ENCODE measurements at regions not wholly inside any gene's neighbourhood (a gene's known extent, or its start where the extent isn't known, plus 50 kb on each side); places are given as distances from the start of the nearest gene placed in this dataset.
A peak's percentile ranks its signal among the peaks of the same experiment; 100 is the strongest.

DNA sequence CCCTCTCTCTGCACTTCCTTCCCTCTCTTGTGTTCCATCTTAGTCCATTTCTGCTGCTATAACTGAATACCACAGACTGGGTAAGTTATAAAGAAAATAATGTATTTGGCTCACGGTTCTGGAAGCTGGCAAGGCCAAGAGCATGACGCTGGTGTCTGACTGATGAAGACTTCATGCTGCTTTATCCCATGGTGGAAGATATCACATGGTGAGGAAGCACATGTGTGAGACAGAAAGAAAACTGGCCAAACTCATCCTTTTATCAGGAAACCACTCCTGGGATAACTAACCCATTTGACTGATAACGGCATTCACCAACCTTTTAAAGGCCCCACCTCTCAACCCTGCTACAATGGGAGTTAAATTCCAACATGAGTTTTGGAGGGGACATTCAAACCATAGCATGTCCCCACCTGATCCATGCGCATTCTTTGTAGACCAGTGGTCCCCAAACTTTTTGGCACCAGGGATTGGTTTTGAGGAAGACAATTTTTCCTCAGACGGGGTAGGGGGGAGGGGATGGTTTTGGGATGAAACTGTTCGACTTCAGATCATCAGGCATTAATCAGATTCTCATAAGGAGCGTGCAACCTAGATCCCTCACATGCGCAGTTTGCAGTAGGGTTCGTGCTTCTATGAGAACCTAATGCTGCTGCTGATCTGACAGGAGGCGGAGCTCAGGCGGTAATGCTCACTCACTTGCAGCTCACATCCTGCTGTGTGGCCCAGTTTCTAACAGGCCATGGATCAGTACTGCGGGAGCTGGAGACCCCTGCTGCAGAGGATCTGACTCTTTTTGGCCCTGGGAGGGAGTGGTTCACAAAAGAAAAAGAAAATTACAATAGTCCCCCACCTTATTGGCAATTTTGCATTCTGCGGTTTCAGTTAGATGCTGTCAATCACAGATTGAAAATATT lies 61.6 kb upstream of the SMOX start:
- no peak overlapping the region for H3K4me3 ChIP-seq (ENCODE audit: low read depth, low read length)
- DNase-seq (ENCODE audit: low read depth) = no peak
- TF ChIP-seq, protein P1, sequence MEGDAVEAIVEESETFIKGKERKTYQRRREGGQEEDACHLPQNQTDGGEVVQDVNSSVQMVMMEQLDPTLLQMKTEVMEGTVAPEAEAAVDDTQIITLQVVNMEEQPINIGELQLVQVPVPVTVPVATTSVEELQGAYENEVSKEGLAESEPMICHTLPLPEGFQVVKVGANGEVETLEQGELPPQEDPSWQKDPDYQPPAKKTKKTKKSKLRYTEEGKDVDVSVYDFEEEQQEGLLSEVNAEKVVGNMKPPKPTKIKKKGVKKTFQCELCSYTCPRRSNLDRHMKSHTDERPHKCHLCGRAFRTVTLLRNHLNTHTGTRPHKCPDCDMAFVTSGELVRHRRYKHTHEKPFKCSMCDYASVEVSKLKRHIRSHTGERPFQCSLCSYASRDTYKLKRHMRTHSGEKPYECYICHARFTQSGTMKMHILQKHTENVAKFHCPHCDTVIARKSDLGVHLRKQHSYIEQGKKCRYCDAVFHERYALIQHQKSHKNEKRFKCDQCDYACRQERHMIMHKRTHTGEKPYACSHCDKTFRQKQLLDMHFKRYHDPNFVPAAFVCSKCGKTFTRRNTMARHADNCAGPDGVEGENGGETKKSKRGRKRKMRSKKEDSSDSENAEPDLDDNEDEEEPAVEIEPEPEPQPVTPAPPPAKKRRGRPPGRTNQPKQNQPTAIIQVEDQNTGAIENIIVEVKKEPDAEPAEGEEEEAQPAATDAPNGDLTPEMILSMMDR (IDR thresholded peaks at IDR 0.05; ENCODE audit: low read depth, low read length, missing control alignments) = no peak

DNA sequence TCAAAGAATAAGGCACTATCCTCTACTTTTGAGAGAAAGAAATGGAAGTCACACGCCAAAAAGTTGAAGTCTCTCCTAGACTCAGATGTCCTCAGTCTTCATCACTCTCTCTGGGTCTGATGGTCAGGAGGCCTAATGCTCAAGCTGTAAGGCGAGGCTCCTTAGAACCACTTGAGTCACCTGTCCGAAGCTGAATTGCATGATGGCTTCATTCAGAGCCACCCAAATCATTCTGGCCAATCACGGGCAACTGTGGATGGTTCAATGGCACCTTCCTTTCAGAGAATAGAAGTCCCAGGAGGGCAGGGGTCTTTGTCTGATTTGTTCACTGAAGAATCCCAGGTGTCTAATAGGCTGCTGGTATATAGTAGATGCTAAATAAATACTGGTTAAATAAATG lies 63.9 kb upstream of the SMOX start:
- H3K4me3 ChIP-seq (ENCODE audit: low read depth, low read length) = no peak overlapping the region
- DNase-seq (ENCODE audit: low read depth) = no peak
- TF ChIP-seq, protein P1 (IDR thresholded peaks at IDR 0.05; ENCODE audit: low read depth, low read length, missing control alignments) = no peak

DNA sequence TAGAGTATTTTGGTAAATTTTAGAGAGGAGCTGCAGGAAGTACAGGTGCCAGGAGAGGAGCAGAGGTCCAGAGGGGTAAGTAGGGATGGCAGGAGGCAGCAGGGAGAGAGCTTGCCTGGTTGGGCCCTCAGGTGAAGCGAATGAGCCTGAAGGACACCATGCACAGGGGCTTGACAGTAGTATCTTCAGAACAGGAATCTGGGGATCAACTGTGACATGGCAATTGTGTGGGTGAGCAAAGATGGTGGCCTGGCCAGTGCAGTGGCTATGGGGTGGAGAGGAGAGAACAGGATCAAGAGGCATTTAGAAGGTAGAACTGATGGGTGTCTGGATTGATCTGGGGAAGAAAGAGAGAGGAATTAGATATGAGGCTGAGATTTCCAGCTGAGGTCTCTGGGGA lies 64.5 kb upstream of the SMOX start:
- TF ChIP-seq, protein P1 (IDR thresholded peaks at IDR 0.05; ENCODE audit: low read depth, low read length, missing control alignments) = no peak
- DNase-seq (ENCODE audit: low read depth) = no peak
- H3K4me3 ChIP-seq (ENCODE audit: low read depth, low read length) = no peak overlapping the region

DNA sequence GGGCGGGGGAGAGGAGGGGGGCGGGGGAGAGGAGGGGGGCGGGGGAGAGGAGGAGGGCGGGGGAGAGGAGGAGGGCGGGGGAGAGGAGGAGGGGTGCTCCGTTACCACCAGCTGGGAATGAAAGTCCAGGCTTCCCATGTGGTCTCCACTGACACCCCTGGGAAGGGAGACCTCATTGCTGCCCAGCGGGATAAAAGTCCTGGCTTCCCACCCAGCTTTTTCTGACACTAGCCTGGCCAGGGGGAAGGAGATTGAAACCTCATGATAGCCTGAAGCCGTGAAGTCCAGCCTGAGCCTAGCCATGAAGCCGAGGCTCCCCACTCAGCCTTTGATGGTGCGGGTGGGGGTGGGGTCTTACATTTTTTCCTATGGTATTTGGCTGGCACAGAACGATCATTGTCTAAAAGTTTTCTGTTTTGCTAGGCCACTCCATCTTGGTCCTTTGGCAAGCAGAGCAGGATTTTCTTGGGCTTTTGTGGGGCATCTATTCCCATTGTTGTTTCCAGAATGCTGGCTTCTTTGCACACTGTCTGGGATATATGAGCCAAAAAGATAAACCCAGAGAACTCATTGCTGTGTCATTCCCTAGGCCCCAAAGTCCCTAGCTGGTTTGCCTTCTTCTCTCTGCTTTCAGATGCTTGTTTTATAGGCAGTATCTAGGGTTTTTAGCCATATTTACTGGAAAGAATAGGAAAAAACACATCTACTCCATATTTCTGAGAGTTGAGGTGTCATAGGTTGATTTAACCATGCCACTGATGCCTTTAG lies 65.3 kb upstream of the SMOX start:
- TF ChIP-seq, protein P1 (IDR thresholded peaks at IDR 0.05; ENCODE audit: low read depth, low read length, missing control alignments) = no peak
- H3K4me3 ChIP-seq (ENCODE audit: low read depth, low read length) = no peak overlapping the region
- no peak for DNase-seq (ENCODE audit: low read depth)

DNA sequence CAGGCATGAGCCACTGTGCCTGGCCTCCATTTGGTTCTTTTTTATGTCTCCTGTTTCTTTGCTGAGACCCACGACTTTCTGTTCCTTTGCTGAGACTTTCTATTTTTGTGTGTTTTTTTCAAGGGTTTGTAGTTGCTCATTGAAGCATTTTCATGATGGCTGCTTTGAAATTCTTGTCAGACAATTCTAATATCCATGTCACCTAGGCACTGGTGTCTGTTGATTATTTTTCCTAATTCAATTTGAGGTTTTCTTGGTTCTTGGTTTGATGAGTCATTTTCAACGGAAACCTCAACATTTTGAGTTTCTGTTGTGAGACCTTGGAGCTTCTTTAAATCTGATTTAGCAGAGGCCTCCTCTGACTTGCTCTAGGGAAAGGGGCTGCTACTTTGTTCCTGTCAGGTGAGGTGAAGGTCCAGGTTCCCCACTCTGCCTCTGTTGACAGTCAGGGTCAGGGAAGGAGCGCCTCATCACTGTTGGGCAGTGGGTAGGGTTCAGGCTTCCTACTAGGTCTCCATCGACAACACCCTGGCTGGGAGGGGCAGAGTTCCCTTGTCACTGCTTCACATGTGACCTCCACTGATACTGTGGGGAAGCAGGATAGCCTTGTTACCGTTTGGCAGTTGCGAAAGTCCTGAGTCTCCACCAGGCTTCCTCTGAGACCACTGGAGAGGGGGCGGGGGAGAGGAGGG lies 66.1 kb upstream of the SMOX start:
- DNase-seq (ENCODE audit: low read depth) = no peak
- TF ChIP-seq, protein P1 (IDR thresholded peaks at IDR 0.05; ENCODE audit: low read depth, low read length, missing control alignments) = no peak
- H3K4me3 ChIP-seq (ENCODE audit: low read depth, low read length) = peak overlapping the region; percentile 22

DNA sequence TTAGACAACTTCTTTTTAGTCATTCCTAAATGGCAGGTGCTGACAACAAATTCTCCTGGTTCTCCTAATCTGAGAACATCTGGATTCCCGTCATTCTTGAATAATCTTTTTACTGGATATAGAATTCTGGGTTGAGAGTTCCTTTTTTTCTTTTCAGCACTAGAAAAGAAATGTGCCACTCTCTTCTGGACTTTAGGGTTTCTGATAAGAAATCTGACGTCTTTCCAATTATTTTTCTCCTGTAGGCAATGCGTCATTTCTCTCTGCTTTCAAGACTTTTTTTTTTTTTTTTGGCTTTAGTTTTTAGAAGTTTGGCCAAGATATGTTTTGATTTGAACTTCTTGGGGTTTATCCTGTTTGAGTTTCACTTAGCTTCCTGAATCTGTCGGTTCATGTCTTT lies 66.1 kb upstream of the RNF24 start:
- TF ChIP-seq, protein P1 (IDR thresholded peaks at IDR 0.05; ENCODE audit: low read depth, low read length, missing control alignments) = no peak
- DNase-seq (ENCODE audit: low read depth) = no peak

More for the DNA sequence above, 66.1 kb upstream of the RNF24 start:
- no peak overlapping the region for H3K4me3 ChIP-seq (ENCODE audit: low read depth, low read length)
